Activated CD4-positive, alpha-beta T cell treated with anti-CD3 and anti-CD28 coated beads, Interleukin-2, amount 50 U/mL, for 24 hours (primary cell): ENCODE measurements at regions not wholly inside any gene's neighbourhood (a gene's known extent, or its start where the extent isn't known, plus 50 kb on each side); places are given as distances from the start of the nearest gene placed in this dataset.

ENCODE experiments used
- DNase-seq, 2 donors: peaks; one replicate each; pipeline ENCODE4 v3.0.0-alpha.2; 2020; ENCODE audit warnings: low read depth in 1 of 2, low spot score in 1 of 2

DNA sequence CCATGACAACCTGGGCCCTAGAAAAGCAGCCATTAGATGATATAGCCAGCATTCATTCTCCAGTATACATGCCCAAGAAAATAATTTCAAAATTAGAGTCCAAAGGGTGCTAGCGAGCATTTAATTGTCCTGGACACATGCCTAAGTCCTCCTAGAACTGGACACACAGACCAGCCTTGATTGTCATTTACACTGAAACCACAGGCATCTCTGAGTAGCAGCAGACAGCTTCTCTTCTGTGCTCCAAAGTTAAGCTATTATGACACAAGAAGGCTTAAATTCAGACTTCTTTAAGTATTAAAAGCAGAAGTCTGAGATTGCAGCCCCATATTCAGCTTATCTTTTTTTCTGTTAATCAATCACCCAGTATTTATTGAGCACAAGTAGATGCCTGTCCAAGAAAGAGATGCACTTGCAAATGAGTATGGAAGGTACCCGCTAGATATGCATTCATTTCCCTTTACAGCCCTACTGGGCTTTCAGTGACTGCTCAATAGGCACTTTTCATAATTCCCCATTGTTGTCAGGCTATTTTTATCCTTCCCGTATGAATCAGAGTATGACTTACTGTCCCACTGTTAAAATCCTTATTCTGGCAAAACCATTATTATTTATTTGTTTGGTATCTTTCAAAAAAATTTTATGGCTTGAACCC is 374.1 kb downstream of the FBXW7 start:
- DNase-seq: no peak

DNA sequence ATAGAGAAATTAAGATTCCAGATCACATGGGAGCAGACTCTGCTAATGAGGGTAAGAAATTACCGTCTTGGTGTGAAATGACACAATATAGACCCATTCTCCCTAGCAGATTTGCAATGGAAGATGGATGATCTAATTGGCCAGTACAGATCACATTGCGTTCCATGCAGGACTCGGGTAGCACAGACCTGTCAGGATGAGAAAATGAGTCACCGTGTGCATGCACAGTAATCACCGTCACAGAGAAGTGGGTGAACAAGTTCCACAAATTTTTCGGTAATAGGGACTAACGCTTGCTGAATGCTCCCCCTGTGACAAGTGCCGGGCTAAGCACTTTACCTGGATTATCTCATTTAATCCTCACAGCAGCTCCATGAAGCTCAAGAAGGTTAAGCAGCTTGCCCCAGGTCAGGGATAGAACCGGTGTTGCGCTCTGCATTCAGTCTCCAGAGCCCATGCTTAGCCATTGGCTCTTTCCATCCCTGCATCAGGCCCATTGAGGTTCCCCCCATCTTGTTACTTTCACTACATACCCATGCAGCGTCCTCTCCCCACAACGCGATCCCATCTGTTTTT is 375.6 kb downstream of the FBXW7 start:
- DNase-seq: no peak

DNA sequence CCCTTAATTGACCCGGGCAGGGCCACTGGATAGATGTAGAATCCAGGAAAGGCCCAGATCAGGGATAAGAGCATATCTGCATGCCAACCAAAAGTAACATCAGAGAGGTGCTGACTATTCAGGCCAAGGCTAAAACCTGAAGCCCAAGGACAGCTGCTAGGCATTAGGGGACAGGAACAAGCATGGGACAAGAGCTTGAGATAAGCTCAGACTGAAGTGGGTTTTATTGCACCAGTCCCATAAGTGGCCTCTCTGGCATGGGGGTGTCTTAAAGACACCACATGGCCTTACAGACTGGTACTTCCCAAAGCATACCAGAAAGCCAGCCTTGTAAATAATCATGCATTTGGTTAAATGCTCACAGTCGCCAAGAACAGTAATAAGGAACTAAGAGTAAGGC is 376.1 kb downstream of the FBXW7 start:
- no peak for DNase-seq

DNA sequence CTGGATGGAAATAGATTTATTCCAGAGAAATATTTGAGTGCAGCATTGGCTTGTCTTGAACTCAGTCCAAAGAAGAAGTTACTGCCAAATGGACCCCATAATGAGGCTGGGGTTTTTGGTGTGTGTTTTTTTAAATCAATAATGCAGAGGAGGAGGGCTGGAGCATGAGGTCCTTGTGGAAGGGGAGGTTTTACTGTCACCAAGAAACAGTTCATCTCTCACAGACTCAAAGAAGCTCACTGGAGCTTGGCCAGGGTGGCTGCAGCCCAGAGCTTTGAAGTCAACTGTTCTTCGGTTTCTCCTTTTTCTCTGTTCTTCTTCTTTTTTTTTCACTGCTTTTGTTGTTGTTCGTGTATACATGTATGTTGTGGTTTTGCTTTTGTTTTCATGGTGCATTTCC is 377.7 kb downstream of the FBXW7 start:
- DNase-seq: no peak

DNA sequence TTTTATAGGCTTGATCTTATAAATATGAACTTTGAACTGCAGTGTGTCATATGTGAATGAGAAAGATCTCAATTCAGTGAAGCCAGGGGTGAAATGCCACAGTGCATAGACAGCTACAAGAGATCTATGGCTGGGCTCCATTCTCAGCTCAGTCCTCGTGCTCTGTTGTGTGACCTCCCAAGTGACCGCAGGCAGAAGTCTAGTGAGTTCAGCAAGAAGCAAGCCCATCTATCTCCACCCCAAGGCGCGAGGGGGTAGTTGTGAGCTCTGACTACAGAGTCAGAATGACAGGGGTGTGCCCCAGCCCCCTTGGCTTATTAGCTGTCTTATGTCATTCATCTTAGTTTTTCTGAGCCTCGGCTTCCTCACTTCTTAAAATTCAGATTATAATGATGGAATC is 378.3 kb downstream of the FBXW7 start:
- DNase-seq: no peak

DNA sequence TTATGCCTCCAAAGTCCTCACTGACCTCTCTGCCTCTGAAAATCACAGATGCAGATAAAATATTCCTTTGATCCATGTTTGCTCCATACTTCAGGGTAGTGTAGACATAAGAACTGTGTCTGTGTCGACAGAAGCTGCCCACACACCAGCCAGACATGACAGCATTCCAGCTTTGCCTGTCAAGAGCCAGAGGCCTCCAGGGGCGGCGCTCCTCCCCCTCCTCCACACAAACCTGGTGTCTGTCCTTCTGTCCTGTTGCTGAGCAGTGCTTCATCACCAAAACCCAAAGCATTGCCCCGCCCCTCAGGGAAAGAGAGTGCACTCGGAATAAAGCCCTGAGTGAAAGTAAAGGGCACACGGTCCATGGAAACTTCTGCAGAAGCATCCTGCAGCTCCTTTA is 379.4 kb downstream of the FBXW7 start:
- no peak for DNase-seq

DNA sequence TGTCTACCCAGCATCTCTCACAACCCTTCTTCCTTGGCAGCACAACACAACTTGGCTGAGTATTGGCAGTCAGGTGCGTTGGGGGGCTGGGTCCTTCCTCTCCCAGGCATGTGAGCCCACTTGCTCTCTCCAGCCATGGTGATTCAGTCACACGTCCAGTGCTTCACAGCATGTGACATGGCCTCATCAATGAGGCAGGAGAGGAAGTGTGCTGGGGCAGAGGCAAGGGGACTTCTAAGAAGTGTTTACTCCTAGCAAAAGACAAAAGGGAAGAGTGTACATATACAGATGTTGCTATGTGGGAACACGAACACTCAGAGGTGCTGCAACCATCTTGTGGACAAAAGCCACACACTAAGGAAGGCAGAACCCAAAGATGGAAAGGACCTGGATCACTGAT is 380.8 kb downstream of the FBXW7 start:
- no peak for DNase-seq

DNA sequence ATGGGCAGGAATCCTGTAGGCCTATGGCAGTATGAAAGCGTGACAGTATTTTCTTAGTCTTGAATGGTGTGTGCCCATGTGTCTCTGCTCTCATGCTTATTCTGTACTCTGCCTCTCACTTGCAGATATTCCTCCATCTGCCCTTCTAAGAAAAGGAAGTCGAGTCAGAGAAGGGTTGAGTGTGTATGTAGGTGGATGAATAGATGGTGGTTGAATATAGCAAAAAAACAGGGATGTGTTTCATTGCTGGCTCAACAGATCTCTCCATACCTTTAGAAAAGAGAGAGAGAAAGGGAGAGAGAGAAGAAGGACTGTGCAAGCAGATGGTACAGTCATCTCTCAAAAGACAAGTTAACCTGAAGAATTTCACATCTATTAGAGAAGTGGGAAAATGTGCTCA is 381.5 kb downstream of the FBXW7 start:
- DNase-seq: no peak

DNA sequence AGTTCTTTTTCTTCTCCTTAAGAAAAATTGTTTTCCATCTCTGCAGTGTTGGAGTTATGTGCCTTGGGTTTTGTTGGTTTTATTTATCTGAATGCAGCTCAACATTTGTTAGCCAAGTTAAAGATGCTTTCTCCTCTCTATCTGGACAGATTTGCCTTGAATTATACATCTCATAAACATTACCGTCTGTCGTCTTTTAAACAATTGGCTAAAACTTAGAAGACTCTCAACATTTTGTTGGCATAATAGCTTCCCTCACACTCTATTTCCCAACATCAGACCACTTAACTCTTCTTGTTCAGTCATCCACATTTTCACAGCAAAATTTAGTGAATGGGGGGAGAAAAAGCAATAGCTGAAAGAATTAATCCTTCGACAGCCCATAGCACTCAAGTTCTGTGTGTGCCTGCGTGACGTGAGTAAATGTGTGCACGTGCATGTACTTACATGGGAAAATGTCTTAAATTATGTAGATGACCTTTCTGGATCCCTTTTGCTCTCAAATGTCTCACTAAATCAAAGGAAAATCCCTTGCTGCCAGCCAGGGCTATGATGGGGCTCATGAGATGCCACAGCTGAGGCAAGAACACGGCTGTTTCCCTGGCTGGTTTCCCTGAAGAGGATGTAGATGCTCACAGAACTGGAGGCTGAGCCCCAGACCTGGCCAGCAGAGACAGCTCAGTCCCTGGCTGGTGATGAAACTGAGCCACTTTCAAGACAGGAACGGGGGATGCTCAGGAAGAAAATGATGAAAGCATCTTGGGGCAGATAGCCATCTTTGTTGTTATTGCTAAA is 382.2 kb downstream of the FBXW7 start:
- no peak for DNase-seq

DNA sequence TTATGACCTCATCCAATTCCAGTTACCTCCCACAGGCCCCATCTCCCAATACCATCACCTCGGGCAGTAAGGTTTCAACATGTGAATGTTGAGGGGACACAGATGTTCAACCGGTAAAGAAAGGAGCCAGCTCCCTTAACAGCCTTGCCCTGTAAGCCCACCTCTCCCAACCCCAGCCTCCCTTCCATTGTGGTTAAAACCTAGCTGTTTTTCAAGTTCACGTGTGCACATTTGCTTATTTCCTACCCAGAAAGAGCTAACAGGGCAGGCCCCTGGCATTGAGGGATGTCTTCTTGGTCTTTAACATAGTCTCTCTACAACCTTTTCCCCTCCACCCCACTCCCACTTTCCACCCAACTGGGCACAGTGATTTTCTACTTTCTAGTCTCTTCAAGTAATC is 385.7 kb downstream of the FBXW7 start:
- no peak for DNase-seq

DNA sequence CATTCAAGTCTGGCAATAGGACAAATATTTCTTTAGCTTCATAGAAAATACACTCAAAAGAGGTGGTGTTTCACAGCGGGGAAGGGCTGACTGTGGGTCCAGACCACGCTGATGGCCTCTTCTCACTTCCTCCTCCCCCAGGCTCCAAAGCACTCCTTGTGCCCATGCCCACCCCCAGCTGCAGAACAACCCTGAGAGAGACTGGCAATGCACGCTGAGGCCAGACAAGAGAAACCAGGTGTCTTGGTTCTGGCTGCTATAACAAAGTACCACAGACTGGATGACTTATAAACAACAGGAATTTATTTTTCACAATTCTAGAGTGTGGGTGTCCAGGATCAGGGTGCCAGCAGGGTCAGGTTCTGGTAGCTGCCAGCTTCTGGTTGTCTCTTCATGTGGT is 386.1 kb downstream of the FBXW7 start:
- no peak for DNase-seq

DNA sequence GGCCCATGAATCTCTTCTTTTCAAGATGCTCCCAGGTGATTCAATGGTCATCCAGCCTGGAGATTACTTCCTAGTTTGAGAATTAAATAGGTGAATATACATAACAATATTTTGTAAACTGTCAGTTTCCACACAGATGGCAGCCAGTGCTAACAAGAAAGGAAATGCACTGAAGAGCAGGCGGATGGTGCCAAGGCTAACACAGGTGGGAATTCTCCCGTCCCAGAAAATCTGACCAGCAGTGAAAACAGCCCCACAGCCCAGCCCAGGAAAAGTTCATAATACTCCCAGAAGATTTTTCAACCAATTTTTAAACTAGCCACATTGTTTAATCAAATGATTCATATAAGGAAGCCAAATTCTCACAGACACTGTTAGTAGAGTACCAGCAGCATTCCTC is 387.2 kb upstream of the GATB start:
- no peak for DNase-seq

DNA sequence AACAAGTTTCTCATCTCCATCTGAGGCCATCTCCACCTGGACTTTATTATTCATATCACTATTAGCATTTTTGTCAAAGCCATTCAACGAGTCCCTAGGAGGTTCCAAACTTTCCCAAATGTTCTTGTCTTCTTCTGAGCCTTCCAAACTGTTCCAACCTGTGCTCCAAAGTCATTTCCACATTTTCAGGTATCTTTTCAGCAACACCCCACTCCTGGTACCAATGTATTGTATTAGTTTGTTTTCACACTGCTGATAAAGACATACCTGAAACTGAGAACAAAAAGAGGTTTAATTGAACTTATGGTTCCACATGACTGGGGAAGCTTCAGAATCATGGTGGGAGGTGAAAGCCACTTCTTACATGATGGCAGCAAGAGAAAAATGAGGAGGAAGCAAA is 385.4 kb upstream of the GATB start:
- no peak for DNase-seq

DNA sequence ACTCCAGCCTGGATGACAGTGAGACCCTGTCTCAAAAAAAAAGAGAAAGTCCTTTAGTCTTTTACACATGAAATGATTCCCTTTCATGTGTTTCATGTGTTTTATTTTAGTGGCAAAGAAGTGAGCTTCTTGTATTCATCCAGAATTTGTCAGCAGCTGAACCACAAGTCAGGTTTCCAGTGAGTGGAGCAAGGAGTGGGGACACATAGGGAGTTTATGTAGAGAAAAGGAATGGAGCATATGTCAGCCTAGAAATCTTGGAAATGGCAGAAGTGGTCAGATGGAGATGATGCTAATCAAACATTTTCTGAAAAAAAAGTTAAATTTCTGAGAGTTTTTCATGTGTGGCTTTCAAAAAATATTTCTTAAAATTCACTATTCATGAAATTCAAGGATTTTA is 383.0 kb upstream of the GATB start:
- DNase-seq: no peak

DNA sequence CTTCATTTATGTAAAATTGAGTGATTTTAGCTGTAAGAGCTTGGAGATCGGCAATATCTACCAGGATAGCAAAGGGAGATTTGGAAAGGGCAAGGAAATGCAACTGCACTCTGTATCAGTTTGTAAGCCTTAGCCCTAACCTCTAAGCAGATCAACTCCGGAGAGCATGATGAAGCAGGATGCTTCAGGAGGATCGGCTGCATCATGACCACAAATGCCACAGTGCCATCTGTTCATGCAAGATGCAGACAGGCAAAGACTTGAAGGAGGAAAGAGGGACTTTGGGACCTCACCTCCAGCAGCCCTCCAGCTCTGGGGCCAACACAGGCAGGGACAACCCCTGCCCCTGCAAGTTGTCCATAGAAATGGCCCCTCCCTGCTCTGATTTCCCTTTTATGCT is 377.6 kb upstream of the GATB start:
- DNase-seq: no peak

DNA sequence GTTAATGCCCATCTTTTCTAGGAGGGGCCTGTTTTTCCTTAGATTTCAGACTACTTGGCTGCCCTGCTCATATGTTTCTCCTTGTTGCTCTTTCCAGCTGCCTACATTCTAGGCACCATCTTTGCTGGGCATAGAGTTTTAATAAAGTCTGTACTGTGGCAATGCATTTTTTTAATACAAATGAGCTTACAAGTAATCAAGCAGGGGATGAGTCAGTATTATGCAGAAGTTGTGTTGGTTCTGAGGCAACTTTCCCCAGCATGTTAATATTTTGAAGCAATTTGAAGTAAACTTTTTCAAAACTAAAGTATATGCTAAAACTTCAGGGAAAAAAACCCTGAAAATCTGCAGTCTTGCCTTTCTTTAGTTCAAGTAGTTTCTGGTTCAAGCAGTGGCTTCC is 372.0 kb upstream of the GATB start:
- no peak for DNase-seq

DNA sequence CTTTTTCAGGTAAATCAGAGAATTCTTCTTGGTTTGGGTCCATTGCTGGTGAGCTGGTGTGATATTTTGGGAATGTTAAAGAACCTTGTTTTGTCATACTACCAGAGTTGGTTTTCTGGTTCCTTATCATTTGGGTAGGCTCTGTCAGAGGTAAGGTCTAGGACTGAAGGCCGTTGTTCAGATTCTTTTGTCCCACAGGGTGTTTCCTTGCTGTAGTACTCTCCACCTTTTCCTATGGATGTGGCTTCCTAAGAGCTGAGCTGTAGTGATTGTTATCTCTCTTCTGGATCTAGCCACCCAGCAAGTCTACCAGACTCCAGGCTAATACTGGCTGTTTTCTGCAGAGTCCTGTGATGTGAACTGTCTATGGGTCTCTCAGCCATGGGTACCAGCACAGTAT is 367.5 kb upstream of the GATB start:
- no peak for DNase-seq

DNA sequence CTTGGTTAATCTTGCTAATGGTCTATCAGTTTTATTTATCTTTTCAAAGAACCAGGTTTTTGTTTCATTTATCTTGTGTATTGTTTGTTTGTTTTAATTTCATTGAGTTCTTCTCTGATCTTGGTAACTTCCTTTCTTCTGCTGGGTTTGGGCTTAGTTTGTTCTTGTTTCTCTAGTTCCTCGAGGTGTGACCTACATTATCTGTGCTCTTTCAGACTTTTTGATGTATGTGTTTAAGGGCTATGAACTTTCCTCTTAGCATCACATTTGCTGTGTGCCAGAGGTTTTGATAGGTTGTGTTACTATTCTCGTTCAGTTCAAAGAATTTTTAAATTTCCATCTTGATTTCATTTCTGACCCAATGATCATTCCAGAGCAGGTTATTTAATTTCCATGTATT is 365.4 kb upstream of the GATB start:
- no peak for DNase-seq

DNA sequence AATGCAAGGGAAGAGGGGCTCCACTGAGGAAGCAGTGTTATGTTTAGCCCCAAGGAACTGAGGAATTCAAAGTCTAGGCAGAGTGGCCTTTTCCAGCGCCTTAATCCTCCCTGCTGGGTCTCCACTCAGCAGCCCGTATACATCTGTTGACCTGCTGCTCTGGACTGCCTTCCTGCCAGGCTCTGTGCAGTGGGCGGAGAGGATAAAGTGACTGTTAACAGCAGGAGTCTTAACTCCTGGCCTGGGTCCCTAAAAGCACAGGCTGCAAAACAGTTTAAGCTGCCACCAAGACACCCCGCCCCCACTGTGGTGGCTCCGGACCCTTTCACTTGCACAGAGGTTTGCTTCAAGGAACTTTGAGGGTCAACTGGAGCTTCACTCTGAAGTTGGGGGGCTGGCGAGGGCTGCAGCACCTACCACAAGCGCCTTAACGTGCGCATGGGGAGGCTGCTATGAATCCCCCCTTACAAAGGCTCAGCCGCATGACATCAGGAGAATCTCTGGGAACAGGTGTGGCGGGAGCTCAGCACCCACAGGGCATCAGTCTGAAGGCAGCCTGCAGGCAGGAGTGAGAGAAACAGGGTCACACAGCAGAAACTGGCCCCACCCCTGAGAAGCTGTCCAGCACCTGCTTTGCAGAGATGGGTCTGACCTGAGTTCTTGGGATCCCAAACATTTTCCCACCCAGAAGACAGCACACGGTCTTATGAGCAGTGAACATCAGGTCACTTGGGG is 358.2 kb upstream of the GATB start:
- no peak for DNase-seq

DNA sequence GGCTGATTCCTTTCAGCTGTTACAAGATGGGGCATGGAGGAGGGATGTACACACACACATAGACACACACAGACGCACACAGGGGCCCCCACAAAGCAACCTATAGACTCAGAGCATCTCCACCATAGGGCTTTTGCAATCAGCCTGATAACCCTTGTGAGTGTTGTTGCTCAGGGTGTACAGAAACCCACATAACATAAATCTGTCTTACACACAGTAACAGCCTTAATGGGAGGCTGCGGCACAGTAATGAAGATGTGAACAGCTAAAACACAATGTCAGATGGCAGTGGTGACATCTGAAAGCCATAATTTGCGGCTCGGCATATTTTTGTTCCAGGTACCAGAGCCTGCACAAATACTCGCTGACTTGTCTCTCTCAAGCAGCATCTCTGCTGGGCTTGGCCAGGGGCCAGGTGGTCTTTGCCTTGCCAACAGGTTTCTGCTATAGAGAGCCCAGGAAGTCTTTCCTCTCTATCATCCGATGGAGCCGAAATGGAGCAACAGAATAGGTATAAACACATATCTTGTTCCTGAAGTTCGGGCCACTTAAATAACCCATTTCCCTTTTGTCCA is 357.2 kb upstream of the GATB start:
- no peak for DNase-seq

DNA sequence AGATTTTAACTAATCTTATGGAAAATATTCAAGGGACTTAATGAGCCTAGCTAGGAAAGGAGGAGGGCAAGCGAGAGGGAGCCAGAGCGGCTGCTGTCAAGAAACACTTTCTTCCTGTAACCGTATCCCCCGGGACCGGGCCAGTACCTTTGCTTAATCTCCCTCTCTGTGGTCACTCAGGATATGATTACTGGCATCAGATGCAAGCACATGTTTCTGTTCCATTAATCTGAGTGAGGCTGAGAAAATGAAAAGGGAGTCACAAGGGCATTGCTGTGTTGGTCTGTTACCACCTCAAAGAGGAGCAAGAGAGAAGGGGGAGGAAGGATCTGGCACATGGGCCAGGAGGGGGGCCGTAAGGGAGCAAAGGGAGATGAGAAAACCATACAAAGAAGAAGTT is 356.7 kb upstream of the GATB start:
- DNase-seq: no peak

DNA sequence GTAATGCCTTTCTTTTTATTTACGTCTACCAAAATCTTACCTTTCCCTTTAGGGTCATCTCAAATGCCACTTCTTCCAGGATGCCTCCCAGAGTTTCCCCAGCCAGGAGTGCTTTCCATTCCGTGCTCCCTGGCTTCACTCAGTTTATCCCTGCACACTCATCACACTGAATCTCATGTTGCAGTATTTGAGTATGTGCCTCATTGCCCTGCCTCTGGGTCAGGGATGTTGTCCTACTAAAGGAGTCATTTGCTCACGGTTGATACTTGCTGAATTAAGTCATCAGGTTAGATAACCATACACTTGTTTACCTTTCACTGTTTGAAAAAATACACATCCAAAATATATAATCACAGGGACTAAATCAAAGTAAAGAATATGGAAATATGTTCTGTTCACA is 356.2 kb upstream of the GATB start:
- DNase-seq: no peak
